Gastroesophageal sphincter (tissue), 3 donors: ENCODE measurements at regions not wholly inside any gene's neighbourhood (a gene's known extent, or its start where the extent isn't known, plus 50 kb on each side); places are given as distances from the start of the nearest gene placed in this dataset.

Experiments used
- POLR2A ChIP-seq, 2 donors: fragments of 450-650 bp; IDR thresholded peaks; one replicate each; pipeline ENCODE4 v1.6.1; 2017; ENCODE audit warnings: antibody characterized with exemption in 2 of 2, mild to moderate bottlenecking in 2 of 2, moderate library complexity in 1 of 2
- POLR2AphosphoS5 ChIP-seq: sonication (generic); formaldehyde crosslinking; IDR thresholded peaks from one replicate; pipeline ENCODE4 v1.6.1; 2017; ENCODE audit warnings: antibody characterized with exemption
- TF ChIP-seq, protein P1 (sequence below), 4 experiments: fragments of 200-600 bp in 2 of 4; fragments of 450-650 bp in 2 of 4; sonication (generic) in 1 of 4; IDR thresholded peaks; one replicate each; pipeline ENCODE4 v1.5.1; 2017 to 2019; ENCODE audit warnings: antibody characterized with exemption in 4 of 4, mild to moderate bottlenecking in 2 of 4, moderate library complexity in 2 of 4

DNA sequence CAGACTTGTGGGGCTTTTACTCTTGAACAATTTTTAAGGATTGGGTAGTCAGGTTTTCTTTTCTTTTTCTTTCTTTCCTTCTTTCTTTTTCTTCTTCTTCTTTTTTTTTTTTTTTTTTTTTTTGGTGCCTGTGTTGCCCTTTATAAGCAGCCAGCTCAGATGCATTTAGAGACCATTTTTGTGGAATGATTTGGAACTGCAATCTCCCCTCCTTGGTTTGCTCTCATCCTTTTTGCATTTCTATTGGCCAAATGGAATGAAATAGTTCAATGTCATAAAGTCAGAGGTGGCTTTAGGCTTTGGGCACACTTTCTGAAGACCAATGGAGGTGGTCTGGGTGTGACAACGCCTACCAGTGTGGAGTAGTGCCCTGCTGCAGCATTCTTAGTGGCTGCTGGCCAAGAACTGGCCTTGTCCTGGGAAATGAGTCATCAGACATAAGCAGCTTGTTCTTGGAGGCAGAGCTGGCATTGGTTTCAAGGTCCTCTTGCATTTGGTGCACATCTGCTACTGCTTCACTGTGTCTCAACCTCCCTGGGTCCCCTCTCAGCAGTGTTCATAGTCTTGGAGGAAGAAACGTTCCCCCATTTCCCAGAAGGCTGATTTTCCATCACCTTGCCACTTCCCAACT, 84.5 kb downstream of the CT47B1 start:
- TF ChIP-seq, protein P1, sequence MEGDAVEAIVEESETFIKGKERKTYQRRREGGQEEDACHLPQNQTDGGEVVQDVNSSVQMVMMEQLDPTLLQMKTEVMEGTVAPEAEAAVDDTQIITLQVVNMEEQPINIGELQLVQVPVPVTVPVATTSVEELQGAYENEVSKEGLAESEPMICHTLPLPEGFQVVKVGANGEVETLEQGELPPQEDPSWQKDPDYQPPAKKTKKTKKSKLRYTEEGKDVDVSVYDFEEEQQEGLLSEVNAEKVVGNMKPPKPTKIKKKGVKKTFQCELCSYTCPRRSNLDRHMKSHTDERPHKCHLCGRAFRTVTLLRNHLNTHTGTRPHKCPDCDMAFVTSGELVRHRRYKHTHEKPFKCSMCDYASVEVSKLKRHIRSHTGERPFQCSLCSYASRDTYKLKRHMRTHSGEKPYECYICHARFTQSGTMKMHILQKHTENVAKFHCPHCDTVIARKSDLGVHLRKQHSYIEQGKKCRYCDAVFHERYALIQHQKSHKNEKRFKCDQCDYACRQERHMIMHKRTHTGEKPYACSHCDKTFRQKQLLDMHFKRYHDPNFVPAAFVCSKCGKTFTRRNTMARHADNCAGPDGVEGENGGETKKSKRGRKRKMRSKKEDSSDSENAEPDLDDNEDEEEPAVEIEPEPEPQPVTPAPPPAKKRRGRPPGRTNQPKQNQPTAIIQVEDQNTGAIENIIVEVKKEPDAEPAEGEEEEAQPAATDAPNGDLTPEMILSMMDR (IDR thresholded peaks at IDR 0.05), result no peak
- TF ChIP-seq POLR2A (IDR thresholded peaks at IDR 0.05) (no peak), POLR2AphosphoS5 (peak; percentile 40)
